Neuronal stem cell (in vitro differentiated cells): ENCODE measurements at regions not wholly inside any gene's neighbourhood (a gene's known extent, or its start where the extent isn't known, plus 50 kb on each side); places are given as distances from the start of the nearest gene placed in this dataset.
A peak's percentile ranks its signal among the peaks of the same experiment; 100 is the strongest.

Experiments
- DNase-seq: peaks from one replicate; pipeline ENCODE4 v3.0.0-alpha.2; 2013; ENCODE audit warnings: low spot score
- H2AFZ ChIP-seq: one replicate; pipeline ENCODE4 v1.6.1; 2013; ENCODE audit warnings: mild to moderate bottlenecking, low read length, inconsistent platforms
- H2AK5ac ChIP-seq: 2 replicates; pipeline ENCODE4 v1.6.1; 2013; ENCODE audit warnings: low read depth, mild to moderate bottlenecking, inconsistent platforms, low read length, moderate library complexity, mixed read lengths
- H2BK120ac ChIP-seq: 2 replicates; pipeline ENCODE4 v1.6.1; 2013; ENCODE audit warnings: low read depth, mild to moderate bottlenecking, inconsistent platforms, low read length, moderate library complexity, mixed read lengths
- H2BK12ac ChIP-seq: one replicate; pipeline ENCODE4 v1.6.1; 2013; ENCODE audit warnings: low read length, inconsistent platforms
- H2BK15ac ChIP-seq: 2 replicates; pipeline ENCODE4 v1.6.1; 2013; ENCODE audit warnings: mild to moderate bottlenecking, low read length, inconsistent platforms, mixed read lengths
- H2BK5ac ChIP-seq: one replicate; pipeline ENCODE4 v1.6.1; 2013; ENCODE audit warnings: inconsistent platforms, mild to moderate bottlenecking, low read length, moderate library complexity
- H3K14ac ChIP-seq: one replicate; pipeline ENCODE4 v1.6.1; 2013; ENCODE audit warnings: low read length, inconsistent platforms
- H3K18ac ChIP-seq: 2 replicates; pipeline ENCODE4 v1.6.1; 2013; ENCODE audit warnings: low read length, inconsistent platforms
- H3K23ac ChIP-seq: 2 replicates; pipeline ENCODE4 v1.6.1; 2013; ENCODE audit warnings: low read depth, mild to moderate bottlenecking, mixed read lengths, low read length, inconsistent platforms; ENCODE audit not compliant: poor library complexity
- H3K27ac ChIP-seq: replicated peaks from 3 replicates; pipeline ENCODE4 v1.5.1; 2013; ENCODE audit warnings: low read length, inconsistent platforms
- H3K27me3 ChIP-seq, 3 experiments: 2 replicates each; pipeline ENCODE4 v1.6.1; 2013; ENCODE audit warnings: low read length in 3 of 3, mild to moderate bottlenecking in 2 of 3, inconsistent platforms in 1 of 3, low read depth in 1 of 3, mixed read lengths in 1 of 3, moderate library complexity in 1 of 3; ENCODE audit not compliant: control insufficient read depth in 3 of 3, insufficient read depth in 3 of 3
- H3K36me3 ChIP-seq, 2 donors: replicated peaks in 1 of 2; 2 replicates each; pipeline ENCODE4 v1.6.1; 2013; ENCODE audit warnings: low read length in 2 of 2; ENCODE audit not compliant: control insufficient read depth in 2 of 2, insufficient read depth in 2 of 2
- H3K4ac ChIP-seq: 2 replicates; pipeline ENCODE4 v1.6.1; 2013; ENCODE audit warnings: inconsistent platforms, mild to moderate bottlenecking, low read length, moderate library complexity
- H3K4me1 ChIP-seq, 2 donors: 1 replicate in 1 of 2; 2 replicates in 1 of 2; pipeline ENCODE4 v1.6.1; 2013; ENCODE audit warnings: low read length in 2 of 2, low read depth in 1 of 2; ENCODE audit not compliant: control insufficient read depth in 2 of 2, insufficient read depth in 1 of 2
- H3K4me2 ChIP-seq: one replicate; pipeline ENCODE4 v1.6.1; 2013; ENCODE audit warnings: mild to moderate bottlenecking, low read length, inconsistent platforms; ENCODE audit not compliant: insufficient read depth, poor library complexity, severe bottlenecking
- H3K4me3 ChIP-seq, 2 donors: 2 replicates each; pipeline ENCODE4 v1.5.1; 2013; ENCODE audit warnings: low read length in 2 of 2, mild to moderate bottlenecking in 2 of 2, inconsistent platforms in 1 of 2, moderate library complexity in 1 of 2
- H3K79me1 ChIP-seq: one replicate; pipeline ENCODE4 v1.6.1; 2013; ENCODE audit warnings: low read depth, mild to moderate bottlenecking, inconsistent platforms, low read length, moderate library complexity
- H3K9ac ChIP-seq: one replicate; pipeline ENCODE4 v1.6.1; 2013; ENCODE audit warnings: mild to moderate bottlenecking, low read depth, low read length, inconsistent platforms; ENCODE audit not compliant: poor library complexity
- H3K9me3 ChIP-seq, 2 donors: replicated peaks in 1 of 2; 2 replicates each; pipeline versions ENCODE3 to v1.6.1; 2013; ENCODE audit warnings: low read length in 2 of 2, mild to moderate bottlenecking in 2 of 2, inconsistent platforms in 1 of 2, low read depth in 1 of 2, mixed read lengths in 1 of 2, moderate library complexity in 1 of 2; ENCODE audit not compliant: control insufficient read depth in 2 of 2, insufficient read depth in 1 of 2
- H4K8ac ChIP-seq: one replicate; pipeline ENCODE4 v1.6.1; 2013; ENCODE audit warnings: low read depth, mild to moderate bottlenecking, inconsistent platforms, low read length, moderate library complexity
- H4K91ac ChIP-seq: one replicate; pipeline ENCODE4 v1.6.1; 2013; ENCODE audit warnings: low read length, low read depth, mild to moderate bottlenecking, inconsistent platforms; ENCODE audit not compliant: poor library complexity
- WGBS, 2 donors: extraction: QIAGEN DNeasy Blood & Tissue Kit; methylation state at CpG; one replicate each; pipeline ENCODE4 v1.1.7; 2013; ENCODE audit warnings: missing lambda C conversion rate in 2 of 2, mixed read lengths in 1 of 2; ENCODE audit not compliant: insufficient read length in 2 of 2, insufficient replicate concordance in 1 of 2; ENCODE audit errors: extremely low coverage in 2 of 2; 5-methylcytosine and 5-hydroxymethylcytosine counted together

DNA sequence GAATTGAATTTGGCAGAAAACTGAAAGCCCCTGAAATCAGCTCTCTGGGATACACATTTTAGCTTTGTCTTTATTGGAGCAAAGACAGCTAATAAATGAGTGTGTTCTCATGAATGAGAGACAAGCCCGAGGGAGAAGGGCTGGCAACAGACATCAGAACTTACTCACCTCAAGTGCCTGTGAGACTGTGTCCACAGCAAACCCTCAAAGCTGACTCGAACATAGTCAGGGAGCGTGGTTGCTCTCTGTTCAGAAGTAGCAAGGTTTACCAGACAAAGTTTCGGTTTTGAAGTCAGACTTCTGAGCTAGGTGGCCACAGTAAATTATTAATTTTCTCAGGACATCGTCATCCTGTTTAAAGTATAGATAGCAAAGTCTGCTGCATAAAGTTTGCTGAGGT is 207.9 kb downstream of the CMPK2 start:
- no peak overlapping the region for H4K8ac ChIP-seq
- H3K9me3 ChIP-seq: no peaks in the 10 kb centered on the region
- no peak overlapping the region for H2BK15ac ChIP-seq
- H3K36me3 ChIP-seq: no peaks in the 10 kb centered on the region
- no peaks in the 10 kb centered on the region for H3K79me1 ChIP-seq
- no peak overlapping the region for H3K27ac ChIP-seq
- peaks cover 0 to 2% of the 10 kb centered on the region in 2 donors for H3K4me1 ChIP-seq
- H3K27me3 ChIP-seq: no peaks in the 10 kb centered on the region
- no peak overlapping the region for H2BK5ac ChIP-seq
- no CpG with 5 or more reads among the region's 5 CpGs for WGBS, 2 donors
- no peak overlapping the region for H3K18ac ChIP-seq
- H3K9ac ChIP-seq: no peak overlapping the region
- H2BK120ac ChIP-seq: no peak overlapping the region
- H3K23ac ChIP-seq: no peak overlapping the region
- H3K14ac ChIP-seq: no peak overlapping the region
- H4K91ac ChIP-seq: no peak overlapping the region
- no peak overlapping the region for H3K4me3 ChIP-seq
- no peak overlapping the region for H2BK12ac ChIP-seq
- no peak overlapping the region for H3K4me2 ChIP-seq
- DNase-seq: no peak
- H2AK5ac ChIP-seq: no peak overlapping the region
- H3K4ac ChIP-seq: no peak overlapping the region
- no peak overlapping the region for H2AFZ ChIP-seq

- no peak overlapping the region for H3K23ac ChIP-seq
- no peak overlapping the region for H2BK15ac ChIP-seq
- H3K4me1 ChIP-seq: peaks cover 1 to 2% of the 10 kb centered on the region in 2 donors
- no peak overlapping the region for H2BK12ac ChIP-seq
- H2AK5ac ChIP-seq: no peak overlapping the region
- no peak overlapping the region for H3K27ac ChIP-seq
- H3K79me1 ChIP-seq: no peaks in the 10 kb centered on the region
- H3K18ac ChIP-seq: no peak overlapping the region
- no peak overlapping the region for H3K14ac ChIP-seq
- H2BK5ac ChIP-seq: no peak overlapping the region
- peak overlapping the region; percentile 33 for H2AFZ ChIP-seq
- no peak overlapping the region for H3K4ac ChIP-seq
- no peaks in the 10 kb centered on the region for H3K36me3 ChIP-seq
- no peak overlapping the region for H3K4me3 ChIP-seq
- WGBS, 2 donors: no CpG with 5 or more reads among the region's 7 CpGs
- no peaks in the 10 kb centered on the region for H3K9me3 ChIP-seq
- H2BK120ac ChIP-seq: no peak overlapping the region
- no peaks in the 10 kb centered on the region for H3K27me3 ChIP-seq
- no peak overlapping the region for H4K91ac ChIP-seq
- no peak overlapping the region for H3K4me2 ChIP-seq
- no peak for DNase-seq
- no peak overlapping the region for H4K8ac ChIP-seq
- no peak overlapping the region for H3K9ac ChIP-seq
Observed at GRCh38 chr2:6664332-6665061, 201.2 kb downstream of the CMPK2 start.

- no peak overlapping the region for H3K14ac ChIP-seq
- no peak overlapping the region for H3K4me2 ChIP-seq
- no peaks in the 10 kb centered on the region for H3K36me3 ChIP-seq
- H3K18ac ChIP-seq: no peak overlapping the region
- H4K8ac ChIP-seq: no peak overlapping the region
- no peaks in the 10 kb centered on the region for H3K79me1 ChIP-seq
- no peak overlapping the region for H4K91ac ChIP-seq
- no peaks in the 10 kb centered on the region for H3K27me3 ChIP-seq
- H2BK5ac ChIP-seq: no peak overlapping the region
- DNase-seq: no peak
- no peaks in the 10 kb centered on the region for H3K9me3 ChIP-seq
- no peak overlapping the region for H2BK120ac ChIP-seq
- H3K4me3 ChIP-seq: no peak overlapping the region
- H3K23ac ChIP-seq: no peak overlapping the region
- H3K27ac ChIP-seq: no peak overlapping the region
- H3K4me1 ChIP-seq: peaks cover 0 to 1% of the 10 kb centered on the region in 2 donors
- no CpG with 5 or more reads among the region's 8 CpGs for WGBS, 2 donors
- H3K9ac ChIP-seq: no peak overlapping the region
- H3K4ac ChIP-seq: no peak overlapping the region
- H2BK15ac ChIP-seq: no peak overlapping the region
- no peak overlapping the region for H2BK12ac ChIP-seq
- no peak overlapping the region for H2AFZ ChIP-seq
- H2AK5ac ChIP-seq: no peak overlapping the region
Observed at GRCh38 chr2:6665093-6666045, 200.3 kb downstream of the CMPK2 start.

GRCh38 chr2:6667326-6667725 is 198.4 kb downstream of the CMPK2 start:
- no peak overlapping the region for H2BK120ac ChIP-seq
- H4K8ac ChIP-seq: no peak overlapping the region
- no peak overlapping the region for H3K18ac ChIP-seq
- H3K27ac ChIP-seq: no peak overlapping the region
- no peak overlapping the region for H3K4me2 ChIP-seq
- H2AK5ac ChIP-seq: no peak overlapping the region
- no peak for DNase-seq
- no peak overlapping the region for H4K91ac ChIP-seq
- no peak overlapping the region for H3K23ac ChIP-seq
- no peak overlapping the region for H2AFZ ChIP-seq
- no peaks in the 10 kb centered on the region for H3K36me3 ChIP-seq
- no peak overlapping the region for H3K4me3 ChIP-seq
- H2BK5ac ChIP-seq: no peak overlapping the region
- H2BK15ac ChIP-seq: no peak overlapping the region
- no peaks in the 10 kb centered on the region for H3K27me3 ChIP-seq
- no peak overlapping the region for H3K14ac ChIP-seq
- no peak overlapping the region for H2BK12ac ChIP-seq
- no peaks in the 10 kb centered on the region for H3K79me1 ChIP-seq
- WGBS, 2 donors: no CpG with 5 or more reads among the region's 4 CpGs
- peaks cover 0 to 1% of the 10 kb centered on the region in 2 donors for H3K4me1 ChIP-seq
- H3K4ac ChIP-seq: no peak overlapping the region
- H3K9me3 ChIP-seq: no peaks in the 10 kb centered on the region
- no peak overlapping the region for H3K9ac ChIP-seq
